ENCODE measurements at regions not wholly inside any gene's neighbourhood (a gene's known extent, or its start where the extent isn't known, plus 50 kb on each side); places are given as distances from the start of the nearest gene placed in this dataset.

DNA sequence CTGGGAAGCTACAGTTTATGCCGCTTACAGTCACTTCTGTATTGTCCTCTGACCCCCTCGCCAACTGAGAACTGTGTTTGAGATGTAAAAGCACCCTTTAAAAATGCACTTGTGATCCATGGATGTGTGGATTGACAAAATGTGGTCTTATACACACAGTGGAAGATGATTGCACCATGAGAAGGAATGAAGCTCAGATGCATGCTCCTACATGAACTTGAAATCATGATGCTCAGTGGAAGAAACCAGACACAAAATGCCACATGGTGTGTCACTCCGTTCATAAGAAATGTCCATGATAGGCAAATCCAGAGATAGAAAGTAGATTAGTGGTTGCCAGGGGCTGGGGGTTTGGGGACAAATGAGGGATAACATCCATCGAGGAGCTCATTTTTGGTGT is 58.0 kb downstream of the PITPNM2 start:
- Histone ChIP-seq H3K4me1 (peaks cover 25% of the 10 kb centered on the region), H3K27me3 (no peaks in the 10 kb centered on the region), H3K9me3 (no peaks in the 10 kb centered on the region), H3K27ac (no peak overlapping the region), H3K4me3 (no peak overlapping the region), H3K36me3 (ENCODE audit: low read depth, missing control alignments) (no peaks in the 10 kb centered on the region)
- no peak for DNase-seq
- intact Hi-C loops (cut with DNase I; ENCODE audit: low total_unique reads) = loop anchor here (10.0 kb wide), 1 partner anchor 52 kb away; no protein-coding TSS in a partner anchor
- 92 to 94% methylated on average over 4 of the region's 4 CpGs for WGBS, 2 donors
- TF ChIP-seq, protein P1, sequence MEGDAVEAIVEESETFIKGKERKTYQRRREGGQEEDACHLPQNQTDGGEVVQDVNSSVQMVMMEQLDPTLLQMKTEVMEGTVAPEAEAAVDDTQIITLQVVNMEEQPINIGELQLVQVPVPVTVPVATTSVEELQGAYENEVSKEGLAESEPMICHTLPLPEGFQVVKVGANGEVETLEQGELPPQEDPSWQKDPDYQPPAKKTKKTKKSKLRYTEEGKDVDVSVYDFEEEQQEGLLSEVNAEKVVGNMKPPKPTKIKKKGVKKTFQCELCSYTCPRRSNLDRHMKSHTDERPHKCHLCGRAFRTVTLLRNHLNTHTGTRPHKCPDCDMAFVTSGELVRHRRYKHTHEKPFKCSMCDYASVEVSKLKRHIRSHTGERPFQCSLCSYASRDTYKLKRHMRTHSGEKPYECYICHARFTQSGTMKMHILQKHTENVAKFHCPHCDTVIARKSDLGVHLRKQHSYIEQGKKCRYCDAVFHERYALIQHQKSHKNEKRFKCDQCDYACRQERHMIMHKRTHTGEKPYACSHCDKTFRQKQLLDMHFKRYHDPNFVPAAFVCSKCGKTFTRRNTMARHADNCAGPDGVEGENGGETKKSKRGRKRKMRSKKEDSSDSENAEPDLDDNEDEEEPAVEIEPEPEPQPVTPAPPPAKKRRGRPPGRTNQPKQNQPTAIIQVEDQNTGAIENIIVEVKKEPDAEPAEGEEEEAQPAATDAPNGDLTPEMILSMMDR (IDR thresholded peaks at IDR 0.05) = no peak
- TF ChIP-seq POLR2A (IDR thresholded peaks at IDR 0.05) = no peak

DNA sequence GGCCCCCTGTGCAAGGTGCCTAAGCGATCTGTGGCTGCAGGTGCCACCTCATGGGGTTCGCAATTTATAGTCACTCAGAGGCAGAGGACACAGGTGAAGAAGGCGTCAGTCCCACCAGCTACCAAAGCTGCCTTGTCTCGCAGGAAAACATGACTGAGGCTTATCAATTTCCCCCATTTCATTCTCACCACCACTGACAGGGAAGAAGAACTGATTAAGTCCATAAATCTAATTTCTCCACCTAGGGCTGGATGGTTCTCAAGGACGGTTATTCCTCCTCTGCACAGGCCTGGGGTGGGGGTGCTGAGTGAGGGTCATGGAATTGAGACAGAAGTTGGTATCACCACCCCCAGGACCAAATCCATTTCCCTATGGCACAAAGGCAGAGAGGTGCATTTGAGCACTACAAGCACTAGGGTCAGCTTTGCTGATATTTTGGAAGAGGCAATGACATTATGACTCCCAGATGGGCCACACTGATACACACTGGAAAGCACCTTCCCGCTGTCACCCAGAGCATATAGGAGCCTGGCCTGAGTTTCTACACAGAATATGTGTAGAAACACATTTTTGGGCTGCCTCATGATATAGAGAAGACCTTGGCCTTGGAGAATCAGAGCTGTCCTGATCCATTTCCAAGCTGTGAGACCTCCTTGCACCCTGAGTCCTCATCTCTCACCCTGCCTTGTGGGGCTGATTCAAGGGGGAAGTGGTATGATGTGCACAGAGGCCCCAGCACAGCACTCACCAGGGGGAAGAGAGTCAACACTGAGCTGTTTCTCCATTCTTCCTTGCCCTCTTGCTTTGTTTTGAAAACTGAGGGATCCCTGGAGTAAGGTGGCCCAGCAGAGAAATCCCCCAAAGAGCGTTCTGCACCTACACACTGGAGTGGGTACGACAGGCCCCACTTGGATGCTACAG is 59.4 kb downstream of the PITPNM2 start:
- Histone ChIP-seq H3K9me3 (no peaks in the 10 kb centered on the region), H3K4me1 (peaks cover 18% of the 10 kb centered on the region), H3K27me3 (no peaks in the 10 kb centered on the region), H3K4me3 (no peak overlapping the region), H3K27ac (no peak overlapping the region), H3K36me3 (ENCODE audit: low read depth, missing control alignments) (no peaks in the 10 kb centered on the region)
- intact Hi-C loops (cut with DNase I; ENCODE audit: low total_unique reads) = loop anchor here (10.0 kb wide), 1 partner anchor 53 kb away; no protein-coding TSS in a partner anchor
- TF ChIP-seq, protein P1 (IDR thresholded peaks at IDR 0.05) = no peak
- TF ChIP-seq POLR2A (IDR thresholded peaks at IDR 0.05) = no peak
- DNase-seq = no peak
- 86 to 95% methylated on average over 7 to 8 of the region's 8 CpGs for WGBS, 2 donors

DNA sequence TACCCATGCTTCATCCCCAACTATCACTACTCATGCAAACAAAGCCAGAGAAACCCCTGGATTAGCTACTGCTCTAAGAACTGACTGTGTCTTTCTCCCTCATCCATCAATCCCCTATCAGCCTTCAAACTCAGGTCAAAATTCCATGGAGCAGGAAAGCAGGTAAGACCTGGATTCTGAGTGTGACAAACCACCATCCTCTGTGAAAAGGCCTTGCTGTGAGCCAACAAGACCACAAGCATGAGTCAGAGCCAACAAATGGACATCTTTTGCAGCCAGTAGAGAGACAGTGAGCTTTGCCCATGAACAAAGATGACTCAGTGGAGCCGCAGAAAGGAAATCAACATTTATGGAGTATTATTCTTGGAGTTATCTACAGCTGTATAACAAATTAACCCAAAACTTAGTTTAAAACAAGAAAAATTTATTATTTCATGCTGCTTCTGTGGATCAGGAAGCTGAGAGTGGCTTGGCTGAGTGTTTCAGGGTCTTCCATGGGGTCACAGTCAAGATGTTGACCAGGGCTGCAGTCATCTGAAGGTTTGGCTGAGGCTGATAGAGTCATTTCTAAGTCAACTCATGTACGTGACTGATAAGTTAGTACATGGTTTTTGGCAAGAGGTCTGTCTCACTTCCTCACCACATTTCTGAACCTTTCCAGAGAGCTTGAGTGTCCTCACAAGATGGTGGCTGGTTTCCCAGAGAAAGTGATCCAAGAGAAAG is 61.1 kb downstream of the PITPNM2 start:
- DNase-seq = no peak
- intact Hi-C loops (cut with DNase I; ENCODE audit: low total_unique reads) = loop anchor here (10.0 kb wide), 1 partner anchor 55 kb away; no protein-coding TSS in a partner anchor
- 66 to 92% methylated on average over 2 of the region's 2 CpGs for WGBS, 2 donors
- Histone ChIP-seq H3K4me3 (no peak overlapping the region), H3K4me1 (peaks cover 17% of the 10 kb centered on the region), H3K27me3 (no peaks in the 10 kb centered on the region), H3K36me3 (ENCODE audit: low read depth, missing control alignments) (no peaks in the 10 kb centered on the region), H3K27ac (no peak overlapping the region), H3K9me3 (no peaks in the 10 kb centered on the region)
- TF ChIP-seq, protein P1 (IDR thresholded peaks at IDR 0.05) = no peak
- no peak for TF ChIP-seq POLR2A (IDR thresholded peaks at IDR 0.05)

DNA sequence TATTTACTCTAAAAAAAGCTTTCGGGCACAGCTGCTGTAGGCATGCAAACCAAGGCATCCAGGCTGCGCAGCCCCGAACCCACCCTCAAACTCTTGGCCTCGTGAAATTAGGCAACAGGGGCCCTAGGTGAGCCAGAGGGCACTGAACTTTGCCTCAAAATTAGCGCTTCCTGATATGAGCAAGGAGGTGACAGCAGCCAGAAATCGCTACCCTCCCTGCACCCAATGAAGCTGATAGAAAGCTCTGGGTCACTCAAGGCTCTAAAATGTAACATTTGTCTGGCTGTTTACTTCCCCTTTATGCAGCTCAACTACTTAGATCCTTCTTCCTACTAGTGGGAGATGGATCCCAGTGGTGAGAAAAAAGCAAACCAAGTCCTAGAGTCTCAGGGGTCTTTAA is 61.8 kb downstream of the PITPNM2 start:
- no peaks in the 10 kb centered on the region for H3K27me3 ChIP-seq
- no peak for TF ChIP-seq POLR2A (IDR thresholded peaks at IDR 0.05)
- TF ChIP-seq, protein P1 (IDR thresholded peaks at IDR 0.05) = no peak
- H3K4me1 ChIP-seq = peaks cover 13% of the 10 kb centered on the region
- no peak overlapping the region for H3K4me3 ChIP-seq
- no peak for DNase-seq
- no peak overlapping the region for H3K27ac ChIP-seq
- WGBS, 2 donors = 61 to 85% methylated on average over 6 of the region's 6 CpGs
- H3K36me3 ChIP-seq (ENCODE audit: low read depth, missing control alignments) = no peaks in the 10 kb centered on the region
- H3K9me3 ChIP-seq = no peaks in the 10 kb centered on the region
- intact Hi-C loops (cut with DNase I; ENCODE audit: low total_unique reads) = no loop called here
